ENCODE measurements at regions not wholly inside any gene's neighbourhood (a gene's known extent, or its start where the extent isn't known, plus 50 kb on each side); places are given as distances from the start of the nearest gene placed in this dataset.
A peak's percentile ranks its signal among the peaks of the same experiment; 100 is the strongest.
"Not testable (repeated sequence)": the region's sequence is repeated elsewhere in the genome, so short reads cannot be mapped to it uniquely, and the experiment has no call there.

DNA sequence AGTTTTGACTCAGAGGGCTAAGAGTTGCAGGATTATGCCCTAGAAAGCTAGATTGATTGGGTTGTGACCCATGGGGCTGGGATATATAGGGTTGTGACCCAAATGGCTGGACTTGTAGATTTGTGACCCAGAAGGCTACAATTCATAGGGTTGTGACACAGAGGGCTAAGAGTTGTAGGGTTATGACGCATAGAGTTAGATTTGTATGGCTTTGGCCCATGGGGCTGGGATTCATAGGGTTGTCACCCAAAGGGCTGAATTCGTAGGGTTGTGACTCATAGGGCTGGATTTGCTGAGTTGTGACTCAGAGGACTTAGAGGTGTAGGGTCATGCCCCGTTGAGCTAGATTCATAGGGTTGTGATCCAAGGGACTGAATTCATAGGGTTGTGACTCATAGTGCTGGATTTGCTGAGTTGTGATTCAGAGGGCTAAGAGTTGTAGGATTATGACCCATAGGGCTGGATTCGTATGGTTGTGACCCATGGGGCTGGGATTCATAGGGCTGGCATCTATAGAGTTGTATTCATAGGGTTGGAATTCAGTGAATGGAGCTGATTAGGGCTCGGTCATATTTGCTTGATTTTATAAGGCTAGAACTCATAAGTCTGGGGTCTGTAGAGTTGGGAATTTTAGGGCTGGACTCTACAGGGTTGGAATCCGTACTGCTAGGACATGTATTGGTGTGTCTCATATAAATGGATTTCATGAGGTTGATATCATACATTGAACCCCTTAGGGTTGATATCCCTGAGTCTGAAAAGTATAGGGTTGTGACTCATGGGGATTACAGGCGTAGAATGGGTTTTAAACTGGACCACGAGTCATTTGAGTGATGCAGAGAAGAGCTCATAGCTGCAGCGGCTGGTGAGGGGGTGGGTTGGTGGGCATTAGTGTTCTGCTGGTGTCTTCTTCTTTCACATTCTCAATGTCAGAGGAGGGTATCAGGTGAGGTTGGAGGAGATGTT is 125.7 kb downstream of the CRLF2 start:
- H3K27ac Mint-ChIP-seq (ENCODE audit: unreplicated experiment) = peak overlapping the region; percentile 85
- H3K27me3 Mint-ChIP-seq (ENCODE audit: low read depth, unreplicated experiment) = no peaks in the 10 kb centered on the region
- Histone ChIP-seq H3K9ac (ENCODE audit: low read length) (no peak overlapping the region), H3K27me3 (ENCODE audit: insufficient read depth, low read length) (no peaks in the 10 kb centered on the region), H3K79me2 (ENCODE audit: insufficient read depth, low read length) (no peaks in the 10 kb centered on the region), H3K4me3 (ENCODE audit: insufficient read depth, low read depth, low read length) (no peak overlapping the region), H2AFZ (ENCODE audit: low read depth, low read length) (no peak overlapping the region), H3K9me3 (ENCODE audit: insufficient read depth, low read depth, low read length) (peaks cover 9% of the 10 kb centered on the region), H4K20me1 (ENCODE audit: insufficient read depth, low read length) (no peaks in the 10 kb centered on the region), H3K36me3 (ENCODE audit: insufficient read depth, low read length) (no peaks in the 10 kb centered on the region), H3K4me2 (ENCODE audit: low read length) (no peak overlapping the region), H3K27ac (ENCODE audit: low read depth, low read length) (no peak overlapping the region), H3K4me1 (ENCODE audit: insufficient read depth, low read length) (no peaks in the 10 kb centered on the region)
- no peak overlapping the region for H3K4me3 Mint-ChIP-seq (ENCODE audit: unreplicated experiment)
- H3K4me1 Mint-ChIP-seq (ENCODE audit: low read depth, unreplicated experiment) = no peaks in the 10 kb centered on the region
- DNase-seq (ENCODE audit: low read depth) (no peak), FAIRE-seq (no peak)
- peaks cover 1% of the 10 kb centered on the region for H3K36me3 Mint-ChIP-seq (ENCODE audit: low read depth, unreplicated experiment)
- H3K9me3 Mint-ChIP-seq (ENCODE audit: unreplicated experiment) = peaks cover 33% of the 10 kb centered on the region
- no peak for TF ChIP-seq EZH2 (IDR thresholded peaks at IDR 0.05; ENCODE audit: insufficient read depth, low read length)
- TF ChIP-seq, protein P1, sequence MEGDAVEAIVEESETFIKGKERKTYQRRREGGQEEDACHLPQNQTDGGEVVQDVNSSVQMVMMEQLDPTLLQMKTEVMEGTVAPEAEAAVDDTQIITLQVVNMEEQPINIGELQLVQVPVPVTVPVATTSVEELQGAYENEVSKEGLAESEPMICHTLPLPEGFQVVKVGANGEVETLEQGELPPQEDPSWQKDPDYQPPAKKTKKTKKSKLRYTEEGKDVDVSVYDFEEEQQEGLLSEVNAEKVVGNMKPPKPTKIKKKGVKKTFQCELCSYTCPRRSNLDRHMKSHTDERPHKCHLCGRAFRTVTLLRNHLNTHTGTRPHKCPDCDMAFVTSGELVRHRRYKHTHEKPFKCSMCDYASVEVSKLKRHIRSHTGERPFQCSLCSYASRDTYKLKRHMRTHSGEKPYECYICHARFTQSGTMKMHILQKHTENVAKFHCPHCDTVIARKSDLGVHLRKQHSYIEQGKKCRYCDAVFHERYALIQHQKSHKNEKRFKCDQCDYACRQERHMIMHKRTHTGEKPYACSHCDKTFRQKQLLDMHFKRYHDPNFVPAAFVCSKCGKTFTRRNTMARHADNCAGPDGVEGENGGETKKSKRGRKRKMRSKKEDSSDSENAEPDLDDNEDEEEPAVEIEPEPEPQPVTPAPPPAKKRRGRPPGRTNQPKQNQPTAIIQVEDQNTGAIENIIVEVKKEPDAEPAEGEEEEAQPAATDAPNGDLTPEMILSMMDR (IDR thresholded peaks at IDR 0.05; ENCODE audit: insufficient read depth, low read depth, low read length) = no peak

DNA sequence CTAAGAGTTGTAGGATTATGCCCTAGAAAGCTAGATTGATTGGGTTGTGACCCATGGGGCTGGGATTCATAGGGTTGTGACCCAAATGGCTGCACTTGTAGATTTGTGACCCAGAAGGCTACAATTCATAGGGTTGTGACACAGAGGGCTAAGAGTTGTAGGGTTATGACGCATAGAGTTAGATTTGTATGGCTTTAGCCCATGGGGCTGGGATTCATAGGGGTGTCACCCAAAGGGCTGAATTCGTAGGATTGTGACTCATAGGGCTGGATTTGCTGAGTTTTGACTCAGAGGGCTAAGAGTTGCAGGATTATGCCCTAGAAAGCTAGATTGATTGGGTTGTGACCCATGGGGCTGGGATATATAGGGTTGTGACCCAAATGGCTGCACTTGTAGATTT is 126.6 kb downstream of the CRLF2 start:
- not testable (repeated sequence) for FAIRE-seq; H3K9ac ChIP-seq (ENCODE audit: low read length); DNase-seq (ENCODE audit: low read depth); H2AFZ ChIP-seq (ENCODE audit: low read depth, low read length); H3K4me3 ChIP-seq (ENCODE audit: insufficient read depth, low read depth, low read length); H3K4me1 ChIP-seq (ENCODE audit: insufficient read depth, low read length); H3K27ac ChIP-seq (ENCODE audit: low read depth, low read length); H3K79me2 ChIP-seq (ENCODE audit: insufficient read depth, low read length); H4K20me1 ChIP-seq (ENCODE audit: insufficient read depth, low read length); H3K27ac Mint-ChIP-seq (ENCODE audit: unreplicated experiment); H3K4me2 ChIP-seq (ENCODE audit: low read length); H3K27me3 ChIP-seq (ENCODE audit: insufficient read depth, low read length); H3K36me3 Mint-ChIP-seq (ENCODE audit: low read depth, unreplicated experiment); H3K36me3 ChIP-seq (ENCODE audit: insufficient read depth, low read length); H3K4me1 Mint-ChIP-seq (ENCODE audit: low read depth, unreplicated experiment); H3K27me3 Mint-ChIP-seq (ENCODE audit: low read depth, unreplicated experiment); H3K9me3 ChIP-seq (ENCODE audit: insufficient read depth, low read depth, low read length); H3K4me3 Mint-ChIP-seq (ENCODE audit: unreplicated experiment)
- H3K9me3 Mint-ChIP-seq (ENCODE audit: unreplicated experiment) = peaks cover 34% of the 10 kb centered on the region

DNA sequence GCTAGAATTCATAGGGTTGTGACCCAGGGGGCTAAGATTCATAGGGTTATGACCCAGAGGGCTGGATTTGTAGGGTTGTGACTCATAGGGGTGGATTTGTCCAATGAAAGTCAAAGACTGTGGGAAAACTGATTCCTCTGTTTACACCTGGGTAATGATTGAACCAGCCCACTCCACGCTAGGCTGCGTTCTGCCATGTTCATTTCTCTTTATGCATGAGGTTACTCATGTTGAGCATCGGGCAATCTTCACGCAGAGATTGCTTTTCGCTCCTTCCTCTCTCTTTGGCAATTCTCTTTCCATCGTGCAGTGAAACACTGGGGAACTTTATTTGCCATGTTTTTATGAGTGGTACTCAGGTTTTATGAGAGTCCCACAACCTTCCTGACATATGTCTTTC is 127.8 kb downstream of the CRLF2 start:
- H3K79me2 ChIP-seq (ENCODE audit: insufficient read depth, low read length) = no peaks in the 10 kb centered on the region
- Mint-ChIP-seq H3K9me3 (ENCODE audit: unreplicated experiment) (peaks cover 33% of the 10 kb centered on the region), H3K4me3 (ENCODE audit: unreplicated experiment) (no peak overlapping the region), H3K4me1 (ENCODE audit: low read depth, unreplicated experiment) (no peaks in the 10 kb centered on the region), H3K27me3 (ENCODE audit: low read depth, unreplicated experiment) (no peaks in the 10 kb centered on the region), H3K27ac (ENCODE audit: unreplicated experiment) (no peak overlapping the region), H3K36me3 (ENCODE audit: low read depth, unreplicated experiment) (peaks cover 1% of the 10 kb centered on the region)
- no peak overlapping the region for H2AFZ ChIP-seq (ENCODE audit: low read depth, low read length)
- H3K4me3 ChIP-seq (ENCODE audit: insufficient read depth, low read depth, low read length) = no peak overlapping the region
- H4K20me1 ChIP-seq (ENCODE audit: insufficient read depth, low read length) = no peaks in the 10 kb centered on the region
- H3K4me2 ChIP-seq (ENCODE audit: low read length) = no peak overlapping the region
- peaks cover 9% of the 10 kb centered on the region for H3K9me3 ChIP-seq (ENCODE audit: insufficient read depth, low read depth, low read length)
- no peaks in the 10 kb centered on the region for H3K27me3 ChIP-seq (ENCODE audit: insufficient read depth, low read length)
- H3K27ac ChIP-seq (ENCODE audit: low read depth, low read length) = no peak overlapping the region
- no peak for FAIRE-seq
- no peak overlapping the region for H3K9ac ChIP-seq (ENCODE audit: low read length)
- no peaks in the 10 kb centered on the region for H3K36me3 ChIP-seq (ENCODE audit: insufficient read depth, low read length)
- H3K4me1 ChIP-seq (ENCODE audit: insufficient read depth, low read length) = no peaks in the 10 kb centered on the region
- no peak for DNase-seq (ENCODE audit: low read depth)
- TF ChIP-seq, protein P1 (IDR thresholded peaks at IDR 0.05; ENCODE audit: insufficient read depth, low read depth, low read length) = no peak
- no peak for TF ChIP-seq EZH2 (IDR thresholded peaks at IDR 0.05; ENCODE audit: insufficient read depth, low read length)
